ENCODE measurements at regions not wholly inside any gene's neighbourhood (a gene's known extent, or its start where the extent isn't known, plus 50 kb on each side); places are given as distances from the start of the nearest gene placed in this dataset.

GRCh38 chr5:111598996-111599395, 86.7 kb upstream of the STARD4 start:
- intact Hi-C loops (cut with DNase I; ENCODE audit: low total_unique reads) = no loop called here
- TF ChIP-seq, protein P1, sequence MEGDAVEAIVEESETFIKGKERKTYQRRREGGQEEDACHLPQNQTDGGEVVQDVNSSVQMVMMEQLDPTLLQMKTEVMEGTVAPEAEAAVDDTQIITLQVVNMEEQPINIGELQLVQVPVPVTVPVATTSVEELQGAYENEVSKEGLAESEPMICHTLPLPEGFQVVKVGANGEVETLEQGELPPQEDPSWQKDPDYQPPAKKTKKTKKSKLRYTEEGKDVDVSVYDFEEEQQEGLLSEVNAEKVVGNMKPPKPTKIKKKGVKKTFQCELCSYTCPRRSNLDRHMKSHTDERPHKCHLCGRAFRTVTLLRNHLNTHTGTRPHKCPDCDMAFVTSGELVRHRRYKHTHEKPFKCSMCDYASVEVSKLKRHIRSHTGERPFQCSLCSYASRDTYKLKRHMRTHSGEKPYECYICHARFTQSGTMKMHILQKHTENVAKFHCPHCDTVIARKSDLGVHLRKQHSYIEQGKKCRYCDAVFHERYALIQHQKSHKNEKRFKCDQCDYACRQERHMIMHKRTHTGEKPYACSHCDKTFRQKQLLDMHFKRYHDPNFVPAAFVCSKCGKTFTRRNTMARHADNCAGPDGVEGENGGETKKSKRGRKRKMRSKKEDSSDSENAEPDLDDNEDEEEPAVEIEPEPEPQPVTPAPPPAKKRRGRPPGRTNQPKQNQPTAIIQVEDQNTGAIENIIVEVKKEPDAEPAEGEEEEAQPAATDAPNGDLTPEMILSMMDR (IDR thresholded peaks at IDR 0.05) = no peak
- TF ChIP-seq POLR2AphosphoS5 (IDR thresholded peaks at IDR 0.05) (no peak), POLR2A (IDR thresholded peaks at IDR 0.05) (no peak)
- Histone ChIP-seq H3K9me3 (peaks cover 9 to 10% of the 10 kb centered on the region in 2 donors), H3K27me3 (no peaks in the 10 kb centered on the region), H3K36me3 (no peaks in the 10 kb centered on the region), H3K4me1 (no peaks in the 10 kb centered on the region), H3K27ac (no peak overlapping the region), H3K4me3 (no peak overlapping the region)
- DNase-seq (ENCODE audit: low spot score in 2 of 2) = no peak

GRCh38 chr5:111597491-111597890, 85.2 kb upstream of the STARD4 start:
- no peak for TF ChIP-seq POLR2A (IDR thresholded peaks at IDR 0.05)
- TF ChIP-seq, protein P1 (IDR thresholded peaks at IDR 0.05) = no peak
- no peak for TF ChIP-seq POLR2AphosphoS5 (IDR thresholded peaks at IDR 0.05)
- Histone ChIP-seq H3K4me1 (no peaks in the 10 kb centered on the region), H3K27me3 (no peaks in the 10 kb centered on the region), H3K27ac (no peak overlapping the region), H3K9me3 (peaks cover 9 to 10% of the 10 kb centered on the region in 2 donors), H3K36me3 (no peaks in the 10 kb centered on the region), H3K4me3 (no peak overlapping the region)
- DNase-seq (ENCODE audit: low spot score in 2 of 2) = no peak
- intact Hi-C loops (cut with DNase I; ENCODE audit: low total_unique reads) = no loop called here

DNA sequence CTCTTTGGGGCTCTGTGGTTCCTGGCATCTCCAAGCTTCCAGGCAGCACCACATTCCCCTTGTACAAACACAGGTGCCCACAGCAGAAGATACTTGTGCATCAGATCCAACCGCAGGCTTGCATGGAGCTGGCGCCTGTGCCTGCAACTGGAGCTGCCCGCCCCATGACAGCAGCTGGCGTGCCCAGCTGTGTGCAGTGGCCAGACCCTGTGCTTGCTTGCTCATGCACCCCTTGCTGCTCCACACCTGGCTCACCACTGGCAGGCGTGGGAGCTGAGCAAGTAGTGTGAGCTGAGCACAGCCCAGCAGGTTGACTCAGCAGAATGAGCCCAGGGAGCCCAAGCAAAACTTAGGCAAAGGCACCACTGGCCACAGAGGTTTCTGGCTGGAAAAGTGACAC, 84.4 kb upstream of the STARD4 start:
- no peak for DNase-seq (ENCODE audit: low spot score in 2 of 2)
- H3K9me3 ChIP-seq = peaks cover 9 to 10% of the 10 kb centered on the region in 2 donors
- no peaks in the 10 kb centered on the region for H3K36me3 ChIP-seq
- TF ChIP-seq POLR2A (IDR thresholded peaks at IDR 0.05) = no peak
- TF ChIP-seq, protein P1 (IDR thresholded peaks at IDR 0.05) = no peak
- no peak for TF ChIP-seq POLR2AphosphoS5 (IDR thresholded peaks at IDR 0.05)
- no peaks in the 10 kb centered on the region for H3K4me1 ChIP-seq
- no peaks in the 10 kb centered on the region for H3K27me3 ChIP-seq
- no peak overlapping the region for H3K4me3 ChIP-seq
- intact Hi-C loops (cut with DNase I; ENCODE audit: low total_unique reads) = no loop called here
- no peak overlapping the region for H3K27ac ChIP-seq

DNA sequence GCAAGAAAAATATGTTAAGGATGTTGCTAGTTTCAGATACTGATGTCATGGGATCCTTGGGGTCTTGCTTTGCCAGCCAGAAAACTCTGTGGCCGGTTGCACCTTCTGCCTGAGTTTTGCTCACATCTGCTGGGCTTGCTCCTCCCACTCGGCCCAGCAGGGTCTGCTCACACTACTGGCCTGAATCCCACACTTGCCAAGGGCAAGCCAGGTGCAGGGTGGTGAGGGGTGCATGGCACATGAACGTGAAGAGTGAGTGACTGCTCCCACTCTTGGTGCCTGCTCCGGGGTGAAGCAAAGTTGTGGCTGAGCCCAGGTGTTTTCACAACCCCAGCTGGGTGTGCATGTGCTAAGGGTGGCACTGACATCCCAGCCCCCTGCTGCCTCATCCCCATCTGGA, 83.1 kb upstream of the STARD4 start:
- no peak for DNase-seq (ENCODE audit: low spot score in 2 of 2)
- Histone ChIP-seq H3K9me3 (peaks cover 9 to 10% of the 10 kb centered on the region in 2 donors), H3K4me1 (no peaks in the 10 kb centered on the region), H3K27me3 (no peaks in the 10 kb centered on the region), H3K36me3 (no peaks in the 10 kb centered on the region), H3K27ac (no peak overlapping the region), H3K4me3 (no peak overlapping the region)
- TF ChIP-seq, protein P1 (IDR thresholded peaks at IDR 0.05) = no peak
- TF ChIP-seq POLR2AphosphoS5 (IDR thresholded peaks at IDR 0.05) = no peak
- intact Hi-C loops (cut with DNase I; ENCODE audit: low total_unique reads) = no loop called here

DNA sequence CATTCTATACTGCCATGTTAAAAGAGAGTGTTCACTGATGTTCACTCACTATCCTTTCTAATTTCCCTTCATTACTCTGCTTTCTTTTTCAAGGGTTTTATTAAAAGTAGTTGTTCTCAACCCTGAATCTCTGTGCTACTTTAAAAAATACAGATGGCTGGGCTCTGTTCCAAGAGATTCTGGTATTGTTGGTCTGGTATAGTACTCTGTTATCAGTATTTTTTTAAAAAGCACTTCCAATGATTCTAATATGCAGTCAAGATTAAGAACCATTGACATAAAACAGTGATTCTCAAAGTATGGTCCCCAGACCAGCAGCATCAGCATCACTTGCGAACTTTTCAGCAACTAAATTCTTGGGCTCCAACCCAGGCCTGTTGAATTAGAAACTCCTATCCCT, 77.0 kb upstream of the STARD4 start:
- no peaks in the 10 kb centered on the region for H3K36me3 ChIP-seq
- no peaks in the 10 kb centered on the region for H3K9me3 ChIP-seq
- intact Hi-C loops (cut with DNase I; ENCODE audit: low total_unique reads) = no loop called here
- DNase-seq (ENCODE audit: low spot score in 2 of 2) = no peak
- H3K4me1 ChIP-seq = no peaks in the 10 kb centered on the region
- TF ChIP-seq POLR2AphosphoS5 (IDR thresholded peaks at IDR 0.05) = no peak
- TF ChIP-seq, protein P1 (IDR thresholded peaks at IDR 0.05) = no peak
- no peak for TF ChIP-seq POLR2A (IDR thresholded peaks at IDR 0.05)
- no peaks in the 10 kb centered on the region for H3K27me3 ChIP-seq
- no peak overlapping the region for H3K27ac ChIP-seq
- no peak overlapping the region for H3K4me3 ChIP-seq

Measured in breast epithelium (tissue), 4 donors.